GM21367 (cell line): ENCODE measurements at regions not wholly inside any gene's neighbourhood (a gene's known extent, or its start where the extent isn't known, plus 50 kb on each side); places are given as distances from the start of the nearest gene placed in this dataset.

Source experiments
- ATAC-seq: cut with Tn5 transposase; IDR thresholded peaks from one replicate; pipeline ENCODE4 v1.9.1; 2021; ENCODE audit not compliant: unreplicated experiment

- ATAC-seq = no peak
Observed at GRCh38 chr6:9499709-9500108, 915.2 kb downstream of the TFAP2A start.

- no peak for ATAC-seq
Observed at GRCh38 chr6:9496837-9497236, 918.0 kb downstream of the TFAP2A start.

GRCh38 chr6:9494864-9495263 is 920.0 kb downstream of the TFAP2A start:
- ATAC-seq = no peak

GRCh38 chr6:9492790-9493189 is 922.1 kb downstream of the TFAP2A start:
- ATAC-seq = no peak

GRCh38 chr6:9487128-9487527 is 927.7 kb downstream of the TFAP2A start:
- no peak for ATAC-seq

GRCh38 chr6:9485992-9486391 is 928.9 kb downstream of the TFAP2A start:
- no peak for ATAC-seq

- ATAC-seq = no peak
Observed at GRCh38 chr6:9484686-9485085, 930.2 kb downstream of the TFAP2A start.

- ATAC-seq = no peak
Observed at GRCh38 chr6:9484091-9484490, 930.8 kb downstream of the TFAP2A start.

GRCh38 chr6:9482030-9482738 is 932.7 kb downstream of the TFAP2A start:
- no peak for ATAC-seq

- ATAC-seq = no peak
Observed at GRCh38 chr6:9481292-9482029, 933.4 kb downstream of the TFAP2A start.

GRCh38 chr6:9468277-9468676 is 946.6 kb downstream of the TFAP2A start:
- ATAC-seq = no peak

GRCh38 chr6:9467741-9468140 is 947.1 kb downstream of the TFAP2A start:
- no peak for ATAC-seq

- no peak for ATAC-seq
Observed at GRCh38 chr6:9464583-9464982, 950.3 kb downstream of the TFAP2A start.

- no peak for ATAC-seq
Observed at GRCh38 chr6:9463311-9463710, 951.6 kb downstream of the TFAP2A start.

- ATAC-seq = no peak
Observed at GRCh38 chr6:9461188-9461587, 953.7 kb downstream of the TFAP2A start.

- ATAC-seq = no peak
Observed at GRCh38 chr6:9458424-9458823, 956.5 kb downstream of the TFAP2A start.

GRCh38 chr6:9455864-9456658 is 958.8 kb downstream of the TFAP2A start:
- ATAC-seq = no peak

GRCh38 chr6:9439621-9440330 is 975.1 kb downstream of the TFAP2A start:
- ATAC-seq = no peak

- no peak for ATAC-seq
Observed at GRCh38 chr6:9437836-9438235, 977.0 kb downstream of the TFAP2A start.

- no peak for ATAC-seq
Observed at GRCh38 chr6:9435281-9435680, 979.6 kb downstream of the TFAP2A start.

- ATAC-seq = no peak
Observed at GRCh38 chr6:9431945-9432344, 982.9 kb downstream of the TFAP2A start.
